Uterus (tissue), 2 donors: ENCODE measurements at regions not wholly inside any gene's neighbourhood (a gene's known extent, or its start where the extent isn't known, plus 50 kb on each side); places are given as distances from the start of the nearest gene placed in this dataset.

Source experiments
- CTCF ChIP-seq, 4 experiments: fragments of 200-600 bp in 2 of 4; fragments of 450-650 bp in 2 of 4; sonication (generic) in 2 of 4; IDR thresholded peaks; one replicate each; pipeline ENCODE4 v1.5.1; 2016 to 2019; ENCODE audit warnings: antibody characterized with exemption in 4 of 4, mild to moderate bottlenecking in 2 of 4, moderate library complexity in 1 of 4
- POLR2A ChIP-seq, 2 donors: fragments of 450-650 bp; IDR thresholded peaks; one replicate each; pipeline ENCODE4 v1.6.1; 2016; ENCODE audit warnings: antibody characterized with exemption in 2 of 2, mild to moderate bottlenecking in 1 of 2, moderate library complexity in 1 of 2

DNA sequence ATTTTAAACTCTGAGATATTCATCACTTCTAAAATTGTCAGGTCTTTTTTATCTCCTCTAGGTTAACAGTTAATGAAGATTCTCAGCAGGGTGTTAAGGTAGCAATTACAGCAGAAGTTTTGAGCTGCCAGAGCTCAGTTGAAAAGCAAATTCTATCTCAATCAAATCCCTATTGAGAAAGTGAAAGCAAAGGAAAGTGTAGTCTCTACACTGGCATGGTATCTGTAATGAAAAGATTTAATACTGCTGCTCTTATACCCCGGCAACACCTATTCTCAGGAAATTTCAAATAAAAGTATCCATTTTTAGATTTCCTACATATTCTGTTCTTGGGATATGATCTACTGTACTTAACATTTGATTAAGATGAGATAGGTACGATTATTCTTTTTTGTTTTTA lies 913.5 kb downstream of the MRPL39 start:
- no peak for TF ChIP-seq CTCF (IDR thresholded peaks at IDR 0.05)
- TF ChIP-seq POLR2A (IDR thresholded peaks at IDR 0.05), result no peak
